K562 (cell line): ENCODE measurements at regions not wholly inside any gene's neighbourhood (a gene's known extent, or its start where the extent isn't known, plus 50 kb on each side); places are given as distances from the start of the nearest gene placed in this dataset.

Source experiments
- ATAC-seq: fragments of 200-7000 bp; cut with Tn5 transposase; 3 replicates; pipeline ENCODE4 v1.9.1; 2020; ENCODE audit warnings: moderate library complexity
- BruUV-seq: library from RNA; stranded (reverse); fragments of 400-500 nt; replicated peaks from 2 replicates; lab custom pipeline; 2021; lab: Mats Ljungman, UMichigan
- CTCF ChIA-PET: fragments of 300-600 bp; formaldehyde crosslinking; extraction: SDS; loops from one replicate; lab custom pipeline; 2021; ENCODE audit warnings: low intra/inter-chr PET ratio; lab: Yijun Ruan, JAX
- POLR2A ChIA-PET: fragments of 300-600, 350-650 bp; sonication (Branson Sonifier 250); formaldehyde crosslinking; extraction: SDS; loops from one replicate; lab custom pipeline; 2021; ENCODE audit warnings: antibody characterized with exemption, inconsistent platforms; lab: Yijun Ruan, JAX
- DNase-seq, 4 experiments: peaks; one replicate each; pipeline versions ENCODE4 v3.0.0 to v3.0.0-alpha.2; 2011 to 2018; ENCODE audit warnings: low spot score in 3 of 4, mixed read lengths in 3 of 4; ENCODE audit errors: extremely low read depth in 1 of 4
- FAIRE-seq: peaks from 2 replicates; lab custom pipeline; 2011; peaks lifted over from hg19 to GRCh38; lab: Jason Lieb, UNC
- H2AFZ ChIP-seq: 2 replicates; pipeline ENCODE4 v1.6.0; 2011; ENCODE audit warnings: low read depth, low read length, control low read depth, inconsistent platforms
- H3K27ac ChIP-seq: fragments of 200-600 bp; 3 replicates; pipeline ENCODE4 v1.8.0; 2011; ENCODE audit warnings: low read depth, mild to moderate bottlenecking, control low read depth, inconsistent platforms, low read length, moderate library complexity, mixed read lengths; ENCODE audit errors: extremely low read depth
- H3K27me3 ChIP-seq, 2 experiments: fragments of 300-600 bp in 1 of 2; 2 replicates in 1 of 2; 3 replicates in 1 of 2; pipeline versions ENCODE4 v1.6.0 to v1.8.0; 2011; ENCODE audit warnings: inconsistent platforms in 2 of 2, low read length in 2 of 2, mild to moderate bottlenecking in 1 of 2, mixed read lengths in 1 of 2, moderate library complexity in 1 of 2; ENCODE audit not compliant: control insufficient read depth in 2 of 2, insufficient read depth in 2 of 2
- H3K36me3 ChIP-seq: fragments of 300-600 bp; 3 replicates; pipeline ENCODE4 v1.8.0; 2011; ENCODE audit warnings: mild to moderate bottlenecking, low read length, inconsistent platforms; ENCODE audit not compliant: control insufficient read depth, insufficient read depth
- H3K4me1 ChIP-seq, 2 experiments: fragments of 200-600 bp in 1 of 2; replicated peaks in 1 of 2; 2 replicates in 1 of 2; 3 replicates in 1 of 2; pipeline versions ENCODE4 v1.5.1 to v1.8.0; 2011; ENCODE audit warnings: inconsistent platforms in 2 of 2, low read length in 2 of 2, mild to moderate bottlenecking in 1 of 2, mixed read lengths in 1 of 2, moderate library complexity in 1 of 2; ENCODE audit not compliant: control insufficient read depth in 2 of 2, insufficient read depth in 2 of 2
- H3K4me2 ChIP-seq: 2 replicates; pipeline ENCODE4 v1.6.1; 2011; ENCODE audit warnings: low read length, control low read depth, inconsistent platforms, mixed read lengths; ENCODE audit not compliant: insufficient read depth
- H3K4me3 ChIP-seq: fragments of 200-600 bp; sonication (generic), shearing (Covaris generic); 2 replicates; pipeline ENCODE4 v1.5.1; 2016; ENCODE audit warnings: control low read depth, inconsistent platforms
- H3K79me2 ChIP-seq: fragments of 200-600 bp; 3 replicates; pipeline ENCODE4 v1.8.0; 2011; ENCODE audit warnings: low read length, inconsistent platforms; ENCODE audit not compliant: control insufficient read depth, insufficient read depth
- H3K9ac ChIP-seq, 2 experiments: 2 replicates each; pipeline versions ENCODE4 v1.6.0 to v1.6.1; 2011; ENCODE audit warnings: low read depth in 2 of 2, low read length in 2 of 2, control low read depth in 1 of 2, inconsistent platforms in 1 of 2, mild to moderate bottlenecking in 1 of 2, mixed read lengths in 1 of 2; ENCODE audit not compliant: insufficient read depth in 1 of 2
- H3K9me1 ChIP-seq: one replicate; pipeline ENCODE4 v1.6.0; 2011; ENCODE audit warnings: inconsistent platforms, mild to moderate bottlenecking, low read length, moderate library complexity; ENCODE audit not compliant: control insufficient read depth, insufficient read depth
- H3K9me3 ChIP-seq: replicated peaks from 2 replicates; pipeline ENCODE4 v1.5.1; 2011; ENCODE audit warnings: low read depth, low read length, inconsistent platforms; ENCODE audit not compliant: control insufficient read depth, insufficient read depth
- H4K20me1 ChIP-seq: replicated peaks from 2 replicates; pipeline ENCODE4 v1.6.1; 2011; ENCODE audit warnings: low read length, inconsistent platforms, mixed read lengths; ENCODE audit not compliant: control insufficient read depth, insufficient read depth
- ARHGAP35 ChIP-seq: fragments of 450-650 bp; IDR thresholded peaks from 2 replicates; pipeline ENCODE4 v1.6.1; 2018; ENCODE audit not compliant: partially characterized antibody
- ARID1B ChIP-seq: fragments of 450-650 bp; IDR thresholded peaks from 2 replicates; pipeline ENCODE4 v1.6.1; 2016; ENCODE audit warnings: antibody characterized with exemption, mild to moderate bottlenecking, inconsistent platforms
- FOXA3 ChIP-seq, 2 experiments: fragments of 450-650 bp in 1 of 2; sonication (generic) in 1 of 2; formaldehyde crosslinking; IDR thresholded peaks in 1 of 2; conservative IDR thresholded peaks in 1 of 2; 2 replicates each; pipeline versions ENCODE4 v1.4.0 to v1.8.0; 2020 to 2022; ENCODE audit warnings: mild to moderate bottlenecking in 2 of 2, missing genetic modification reagents in 1 of 2
- MEIS2 ChIP-seq: fragments of 450-650 bp; IDR thresholded peaks from 2 replicates; pipeline ENCODE4 v1.6.1; 2014; ENCODE audit warnings: mild to moderate bottlenecking; ENCODE audit not compliant: partially characterized antibody
- TAL1 ChIP-seq: fragments of 450-650 bp; IDR thresholded peaks from 2 replicates; pipeline ENCODE4 v1.6.1; 2016; ENCODE audit warnings: mild to moderate bottlenecking
- WHSC1 ChIP-seq: IDR thresholded peaks from one replicate; pipeline ENCODE4 v1.6.1; 2012; ENCODE audit warnings: low read length, control low read depth, inconsistent platforms
- ZNF12 ChIP-seq: sonication (generic); formaldehyde crosslinking; IDR thresholded peaks from 2 replicates; pipeline ENCODE4 v1.4.0; 2020; ENCODE audit warnings: mild to moderate bottlenecking, missing genetic modification reagents
- ZNF282 ChIP-seq: sonication (generic); formaldehyde crosslinking; IDR thresholded peaks from 2 replicates; pipeline ENCODE4 v1.8.1; 2023; ENCODE audit warnings: missing genetic modification reagents
- ZNF347 ChIP-seq: fragments of 450-650 bp; formaldehyde crosslinking; IDR thresholded peaks from 2 replicates; pipeline ENCODE4 v1.4.0; 2020; ENCODE audit warnings: low read depth, mild to moderate bottlenecking, moderate library complexity
- WGBS: fragments of 100-300 bp; shearing (Covaris generic); methylation state at CpG from one replicate; pipeline ENCODE4 v1.1.6; 2016; ENCODE audit warnings: low coverage, mixed read lengths; ENCODE audit not compliant: insufficient coverage; ENCODE audit errors: missing lambda C conversion rate; 5-methylcytosine and 5-hydroxymethylcytosine counted together
- in situ Hi-C: fragments of 300-500 bp; cut with MboI; formaldehyde crosslinking; loops from 4 replicates; pipeline ENCODE4 v1.15.0; 2018; ENCODE audit warnings: inconsistent platforms, mixed read lengths
- intact Hi-C: fragments of 100-400 bp; cut with micrococcal nuclease; formaldehyde crosslinking; loops from 2 replicates; pipeline ENCODE4 v1.14.2; 2022
- TF ChIP-seq, protein P1 (sequence below): fragments of 450-650 bp; IDR thresholded peaks from 2 replicates; pipeline ENCODE4 v1.6.1; 2016; ENCODE audit warnings: mild to moderate bottlenecking, moderate library complexity

DNA sequence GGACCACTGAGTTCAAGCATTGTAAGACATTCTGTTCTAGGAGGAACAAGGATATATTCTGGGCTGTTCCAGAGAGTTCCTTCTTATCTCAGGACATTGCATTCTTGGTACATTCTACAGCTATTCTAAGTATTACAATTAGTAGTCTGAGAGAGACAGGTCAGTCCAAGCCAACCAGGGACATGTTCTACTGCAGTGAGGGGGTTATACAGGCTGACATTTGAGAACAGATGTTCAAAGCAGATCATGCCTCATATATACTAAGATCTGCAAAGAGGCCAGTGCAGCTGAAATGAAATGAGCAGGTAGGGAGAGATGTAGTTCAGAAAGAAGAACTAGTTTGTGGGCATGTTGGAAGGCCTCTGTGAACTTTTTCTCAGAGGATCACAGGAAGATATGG is 142.0 kb downstream of the CENPC start (continued):
- no peak for TF ChIP-seq ZNF12 (CRISPR knock-in tag)
- peak; percentile 27; the same call in 1 of the 2 replicates for TF ChIP-seq ARID1B
- no peak for TF ChIP-seq ZNF347 (CRISPR knock-in tag)
- TF ChIP-seq ZNF282 (CRISPR knock-in tag) = no peak
- no peak for TF ChIP-seq WHSC1

DNA sequence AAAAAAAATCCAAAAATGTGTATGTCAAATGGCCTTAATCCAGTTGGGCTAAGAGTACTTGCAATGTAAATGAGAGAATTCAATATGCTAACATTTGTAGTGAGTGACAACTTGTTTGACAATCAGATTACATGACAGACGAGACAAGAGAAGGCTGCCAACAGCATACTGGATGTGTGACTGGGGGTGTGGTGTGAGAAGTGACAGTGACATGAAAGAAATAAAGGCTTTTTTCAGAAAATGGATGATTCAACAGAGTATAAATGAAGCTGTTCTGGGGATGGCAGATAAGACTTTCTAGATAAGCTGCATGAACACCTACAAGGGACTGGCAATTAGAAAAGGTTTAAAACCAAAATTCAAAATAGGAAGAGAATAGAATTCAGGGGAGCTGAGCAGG is 143.4 kb downstream of the CENPC start:
- FAIRE-seq (peak; percentile 40), DNase-seq (peak in 2 of 4 experiments; percentile 24 to 31), ATAC-seq (peak; percentile 35)
- intact Hi-C loops (no loop called here), in situ Hi-C loops (no loop called here)
- Histone ChIP-seq H3K9me3 (no peaks in the 10 kb centered on the region), H3K4me1 (peaks cover 3 to 7% of the 10 kb centered on the region in 2 experiments; a peak in 3 of 5 replicates), H3K27ac (no peak overlapping the region), H3K9me1 (no peaks in the 10 kb centered on the region), H3K36me3 (no peaks in the 10 kb centered on the region), H3K9ac (no peak overlapping the region), H3K4me3 (no peak overlapping the region), H3K79me2 (no peaks in the 10 kb centered on the region), H2AFZ (no peak overlapping the region), H4K20me1 (no peaks in the 10 kb centered on the region), H3K4me2 (peak overlapping the region; percentile 33; the same call in 1 of the 2 replicates), H3K27me3 (no peaks in the 10 kb centered on the region)
- ChIA-PET CTCF (no interaction called here), POLR2A (no interaction called here)
- 0% methylated on average over 1 of the region's 1 CpG for WGBS
- no TSS peak for BruUV-seq
- TF ChIP-seq MEIS2 (peak; percentile 88), FOXA3 (CRISPR knock-in tag; conservative IDR thresholded peaks at IDR 0.05 in 1 of 2, IDR thresholded peaks at IDR 0.05 in 1 of 2) (no peak), ARHGAP35 (peak; percentile 56), TAL1 (peak; percentile 30; the same call in 1 of the 2 replicates)
- TF ChIP-seq, protein P1, sequence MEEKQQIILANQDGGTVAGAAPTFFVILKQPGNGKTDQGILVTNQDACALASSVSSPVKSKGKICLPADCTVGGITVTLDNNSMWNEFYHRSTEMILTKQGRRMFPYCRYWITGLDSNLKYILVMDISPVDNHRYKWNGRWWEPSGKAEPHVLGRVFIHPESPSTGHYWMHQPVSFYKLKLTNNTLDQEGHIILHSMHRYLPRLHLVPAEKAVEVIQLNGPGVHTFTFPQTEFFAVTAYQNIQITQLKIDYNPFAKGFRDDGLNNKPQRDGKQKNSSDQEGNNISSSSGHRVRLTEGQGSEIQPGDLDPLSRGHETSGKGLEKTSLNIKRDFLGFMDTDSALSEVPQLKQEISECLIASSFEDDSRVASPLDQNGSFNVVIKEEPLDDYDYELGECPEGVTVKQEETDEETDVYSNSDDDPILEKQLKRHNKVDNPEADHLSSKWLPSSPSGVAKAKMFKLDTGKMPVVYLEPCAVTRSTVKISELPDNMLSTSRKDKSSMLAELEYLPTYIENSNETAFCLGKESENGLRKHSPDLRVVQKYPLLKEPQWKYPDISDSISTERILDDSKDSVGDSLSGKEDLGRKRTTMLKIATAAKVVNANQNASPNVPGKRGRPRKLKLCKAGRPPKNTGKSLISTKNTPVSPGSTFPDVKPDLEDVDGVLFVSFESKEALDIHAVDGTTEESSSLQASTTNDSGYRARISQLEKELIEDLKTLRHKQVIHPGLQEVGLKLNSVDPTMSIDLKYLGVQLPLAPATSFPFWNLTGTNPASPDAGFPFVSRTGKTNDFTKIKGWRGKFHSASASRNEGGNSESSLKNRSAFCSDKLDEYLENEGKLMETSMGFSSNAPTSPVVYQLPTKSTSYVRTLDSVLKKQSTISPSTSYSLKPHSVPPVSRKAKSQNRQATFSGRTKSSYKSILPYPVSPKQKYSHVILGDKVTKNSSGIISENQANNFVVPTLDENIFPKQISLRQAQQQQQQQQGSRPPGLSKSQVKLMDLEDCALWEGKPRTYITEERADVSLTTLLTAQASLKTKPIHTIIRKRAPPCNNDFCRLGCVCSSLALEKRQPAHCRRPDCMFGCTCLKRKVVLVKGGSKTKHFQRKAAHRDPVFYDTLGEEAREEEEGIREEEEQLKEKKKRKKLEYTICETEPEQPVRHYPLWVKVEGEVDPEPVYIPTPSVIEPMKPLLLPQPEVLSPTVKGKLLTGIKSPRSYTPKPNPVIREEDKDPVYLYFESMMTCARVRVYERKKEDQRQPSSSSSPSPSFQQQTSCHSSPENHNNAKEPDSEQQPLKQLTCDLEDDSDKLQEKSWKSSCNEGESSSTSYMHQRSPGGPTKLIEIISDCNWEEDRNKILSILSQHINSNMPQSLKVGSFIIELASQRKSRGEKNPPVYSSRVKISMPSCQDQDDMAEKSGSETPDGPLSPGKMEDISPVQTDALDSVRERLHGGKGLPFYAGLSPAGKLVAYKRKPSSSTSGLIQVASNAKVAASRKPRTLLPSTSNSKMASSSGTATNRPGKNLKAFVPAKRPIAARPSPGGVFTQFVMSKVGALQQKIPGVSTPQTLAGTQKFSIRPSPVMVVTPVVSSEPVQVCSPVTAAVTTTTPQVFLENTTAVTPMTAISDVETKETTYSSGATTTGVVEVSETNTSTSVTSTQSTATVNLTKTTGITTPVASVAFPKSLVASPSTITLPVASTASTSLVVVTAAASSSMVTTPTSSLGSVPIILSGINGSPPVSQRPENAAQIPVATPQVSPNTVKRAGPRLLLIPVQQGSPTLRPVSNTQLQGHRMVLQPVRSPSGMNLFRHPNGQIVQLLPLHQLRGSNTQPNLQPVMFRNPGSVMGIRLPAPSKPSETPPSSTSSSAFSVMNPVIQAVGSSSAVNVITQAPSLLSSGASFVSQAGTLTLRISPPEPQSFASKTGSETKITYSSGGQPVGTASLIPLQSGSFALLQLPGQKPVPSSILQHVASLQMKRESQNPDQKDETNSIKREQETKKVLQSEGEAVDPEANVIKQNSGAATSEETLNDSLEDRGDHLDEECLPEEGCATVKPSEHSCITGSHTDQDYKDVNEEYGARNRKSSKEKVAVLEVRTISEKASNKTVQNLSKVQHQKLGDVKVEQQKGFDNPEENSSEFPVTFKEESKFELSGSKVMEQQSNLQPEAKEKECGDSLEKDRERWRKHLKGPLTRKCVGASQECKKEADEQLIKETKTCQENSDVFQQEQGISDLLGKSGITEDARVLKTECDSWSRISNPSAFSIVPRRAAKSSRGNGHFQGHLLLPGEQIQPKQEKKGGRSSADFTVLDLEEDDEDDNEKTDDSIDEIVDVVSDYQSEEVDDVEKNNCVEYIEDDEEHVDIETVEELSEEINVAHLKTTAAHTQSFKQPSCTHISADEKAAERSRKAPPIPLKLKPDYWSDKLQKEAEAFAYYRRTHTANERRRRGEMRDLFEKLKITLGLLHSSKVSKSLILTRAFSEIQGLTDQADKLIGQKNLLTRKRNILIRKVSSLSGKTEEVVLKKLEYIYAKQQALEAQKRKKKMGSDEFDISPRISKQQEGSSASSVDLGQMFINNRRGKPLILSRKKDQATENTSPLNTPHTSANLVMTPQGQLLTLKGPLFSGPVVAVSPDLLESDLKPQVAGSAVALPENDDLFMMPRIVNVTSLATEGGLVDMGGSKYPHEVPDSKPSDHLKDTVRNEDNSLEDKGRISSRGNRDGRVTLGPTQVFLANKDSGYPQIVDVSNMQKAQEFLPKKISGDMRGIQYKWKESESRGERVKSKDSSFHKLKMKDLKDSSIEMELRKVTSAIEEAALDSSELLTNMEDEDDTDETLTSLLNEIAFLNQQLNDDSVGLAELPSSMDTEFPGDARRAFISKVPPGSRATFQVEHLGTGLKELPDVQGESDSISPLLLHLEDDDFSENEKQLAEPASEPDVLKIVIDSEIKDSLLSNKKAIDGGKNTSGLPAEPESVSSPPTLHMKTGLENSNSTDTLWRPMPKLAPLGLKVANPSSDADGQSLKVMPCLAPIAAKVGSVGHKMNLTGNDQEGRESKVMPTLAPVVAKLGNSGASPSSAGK = no peak
